ENCODE measurements at regions not wholly inside any gene's neighbourhood (a gene's known extent, or its start where the extent isn't known, plus 50 kb on each side); places are given as distances from the start of the nearest gene placed in this dataset.

DNA sequence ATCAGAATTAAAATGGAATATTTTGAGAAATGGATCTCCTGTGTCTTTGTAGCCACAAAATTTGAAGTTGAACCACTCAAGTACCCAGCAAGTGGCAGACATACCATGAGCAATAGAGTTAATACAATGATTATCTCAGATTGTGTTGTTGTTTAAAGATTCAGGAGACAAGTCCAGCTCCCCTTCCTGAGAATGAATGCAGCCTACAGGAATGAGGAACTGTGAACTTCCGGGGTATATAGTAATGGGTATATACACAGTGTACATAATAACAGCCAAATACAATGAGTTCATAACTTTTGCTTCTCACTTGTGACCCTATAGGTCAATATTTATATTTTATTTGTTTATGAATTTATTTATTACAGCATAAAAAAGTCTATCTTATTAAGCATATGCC lies 445.0 kb downstream of the SETD4 start:
- no peak overlapping the region for H3K4me3 ChIP-seq
- H3K27me3 ChIP-seq: no peaks in the 10 kb centered on the region
- WGBS, 2 donors: 62 to 84% methylated on average over 1 of the region's 1 CpG
- H3K27ac ChIP-seq: no peak overlapping the region
- H3K4me1 ChIP-seq: peaks cover 0 to 11% (median 0%) of the 10 kb centered on the region in 4 donors
- no peak for DNase-seq (ENCODE audit: low spot score in 2 of 2)
- H3K9me3 ChIP-seq: no peaks in the 10 kb centered on the region
- H3K36me3 ChIP-seq: no peaks in the 10 kb centered on the region
- TF ChIP-seq POLR2A (IDR thresholded peaks at IDR 0.05): no peak
- no peak for TF ChIP-seq EP300 (IDR thresholded peaks at IDR 0.05)
- TF ChIP-seq, protein P1, sequence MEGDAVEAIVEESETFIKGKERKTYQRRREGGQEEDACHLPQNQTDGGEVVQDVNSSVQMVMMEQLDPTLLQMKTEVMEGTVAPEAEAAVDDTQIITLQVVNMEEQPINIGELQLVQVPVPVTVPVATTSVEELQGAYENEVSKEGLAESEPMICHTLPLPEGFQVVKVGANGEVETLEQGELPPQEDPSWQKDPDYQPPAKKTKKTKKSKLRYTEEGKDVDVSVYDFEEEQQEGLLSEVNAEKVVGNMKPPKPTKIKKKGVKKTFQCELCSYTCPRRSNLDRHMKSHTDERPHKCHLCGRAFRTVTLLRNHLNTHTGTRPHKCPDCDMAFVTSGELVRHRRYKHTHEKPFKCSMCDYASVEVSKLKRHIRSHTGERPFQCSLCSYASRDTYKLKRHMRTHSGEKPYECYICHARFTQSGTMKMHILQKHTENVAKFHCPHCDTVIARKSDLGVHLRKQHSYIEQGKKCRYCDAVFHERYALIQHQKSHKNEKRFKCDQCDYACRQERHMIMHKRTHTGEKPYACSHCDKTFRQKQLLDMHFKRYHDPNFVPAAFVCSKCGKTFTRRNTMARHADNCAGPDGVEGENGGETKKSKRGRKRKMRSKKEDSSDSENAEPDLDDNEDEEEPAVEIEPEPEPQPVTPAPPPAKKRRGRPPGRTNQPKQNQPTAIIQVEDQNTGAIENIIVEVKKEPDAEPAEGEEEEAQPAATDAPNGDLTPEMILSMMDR (IDR thresholded peaks at IDR 0.05): no peak

DNA sequence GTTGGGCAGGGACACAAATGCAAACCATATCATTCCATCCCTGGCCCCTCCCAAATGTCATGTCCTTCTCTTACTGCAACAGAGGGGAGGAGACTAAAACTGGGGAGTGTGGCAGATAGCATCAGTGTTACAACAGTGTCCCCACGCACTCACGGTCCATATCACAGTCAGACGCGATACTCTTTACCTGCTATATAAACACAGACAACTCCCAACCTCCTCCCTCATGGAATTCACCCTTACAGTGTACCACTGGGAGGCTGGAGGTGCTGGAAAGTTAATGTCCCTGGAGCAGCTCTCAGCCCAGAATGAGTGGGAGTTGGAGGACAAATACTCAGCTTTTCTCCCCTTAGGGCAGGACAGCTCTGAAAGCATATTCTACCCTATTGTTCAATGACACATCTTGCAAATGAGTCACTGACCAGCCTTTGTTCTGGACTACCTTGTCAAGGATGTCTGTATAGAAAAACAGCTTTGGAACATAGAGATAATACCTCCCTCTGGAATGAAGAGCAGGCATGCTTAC lies 445.9 kb downstream of the SETD4 start:
- WGBS, 2 donors: 94 to 98% methylated on average over 4 of the region's 4 CpGs
- Histone ChIP-seq H3K4me1 (peaks cover 0 to 11% (median 0%) of the 10 kb centered on the region in 4 donors), H3K9me3 (no peaks in the 10 kb centered on the region), H3K36me3 (no peaks in the 10 kb centered on the region), H3K27ac (no peak overlapping the region), H3K4me3 (no peak overlapping the region), H3K27me3 (no peaks in the 10 kb centered on the region)
- DNase-seq (ENCODE audit: low spot score in 2 of 2): no peak
- no peak for TF ChIP-seq POLR2A (IDR thresholded peaks at IDR 0.05)
- no peak for TF ChIP-seq EP300 (IDR thresholded peaks at IDR 0.05)
- TF ChIP-seq, protein P1 (IDR thresholded peaks at IDR 0.05): no peak

DNA sequence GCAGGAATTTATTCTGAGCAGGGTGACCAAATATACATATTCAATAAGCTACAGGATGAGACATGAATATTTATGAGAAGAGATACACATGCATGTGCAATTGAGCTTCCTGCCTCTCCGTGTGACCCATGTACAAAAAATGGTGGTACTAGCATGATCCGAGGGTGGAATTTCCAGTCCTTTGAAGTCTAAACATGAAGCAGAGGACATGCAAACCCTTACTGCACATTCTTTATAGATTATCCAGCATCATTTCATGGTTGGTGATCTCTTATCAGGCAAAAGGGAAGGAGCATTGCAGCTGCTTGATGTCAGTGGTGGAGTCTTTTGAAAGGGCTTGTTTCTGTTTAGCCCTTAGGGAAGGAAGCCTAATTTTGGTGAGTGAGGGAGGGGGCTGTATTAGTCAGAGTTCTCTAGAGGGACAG lies 448.6 kb downstream of the SETD4 start:
- peaks cover 0 to 4% (median 0%) of the 10 kb centered on the region in 4 donors for H3K9me3 ChIP-seq
- no peak for DNase-seq (ENCODE audit: low spot score in 2 of 2)
- H3K4me3 ChIP-seq: no peak overlapping the region
- no peaks in the 10 kb centered on the region for H3K36me3 ChIP-seq
- H3K4me1 ChIP-seq: peaks cover 0 to 11% (median 0%) of the 10 kb centered on the region in 4 donors
- H3K27me3 ChIP-seq: no peaks in the 10 kb centered on the region
- H3K27ac ChIP-seq: no peak overlapping the region
- TF ChIP-seq EP300 (IDR thresholded peaks at IDR 0.05) (no peak), POLR2A (IDR thresholded peaks at IDR 0.05) (no peak)
- TF ChIP-seq, protein P1 (IDR thresholded peaks at IDR 0.05): no peak
- 84 to 89% methylated on average over 2 of the region's 2 CpGs for WGBS, 2 donors

- H3K27ac ChIP-seq: no peak overlapping the region
- no peak for DNase-seq (ENCODE audit: low spot score in 2 of 2)
- no peak overlapping the region for H3K4me3 ChIP-seq
- H3K4me1 ChIP-seq: no peaks in the 10 kb centered on the region
- no peaks in the 10 kb centered on the region for H3K27me3 ChIP-seq
- TF ChIP-seq EP300 (IDR thresholded peaks at IDR 0.05) (no peak), POLR2A (IDR thresholded peaks at IDR 0.05) (no peak)
- TF ChIP-seq, protein P1 (IDR thresholded peaks at IDR 0.05): no peak
- H3K9me3 ChIP-seq: peaks cover 0 to 4% (median 0%) of the 10 kb centered on the region in 4 donors
- no peaks in the 10 kb centered on the region for H3K36me3 ChIP-seq
- 78 to 93% methylated on average over 4 of the region's 4 CpGs for WGBS, 2 donors
These were observed 451.1 kb downstream of the SETD4 start for GRCh38 chr21:35609263-35609662.

DNA sequence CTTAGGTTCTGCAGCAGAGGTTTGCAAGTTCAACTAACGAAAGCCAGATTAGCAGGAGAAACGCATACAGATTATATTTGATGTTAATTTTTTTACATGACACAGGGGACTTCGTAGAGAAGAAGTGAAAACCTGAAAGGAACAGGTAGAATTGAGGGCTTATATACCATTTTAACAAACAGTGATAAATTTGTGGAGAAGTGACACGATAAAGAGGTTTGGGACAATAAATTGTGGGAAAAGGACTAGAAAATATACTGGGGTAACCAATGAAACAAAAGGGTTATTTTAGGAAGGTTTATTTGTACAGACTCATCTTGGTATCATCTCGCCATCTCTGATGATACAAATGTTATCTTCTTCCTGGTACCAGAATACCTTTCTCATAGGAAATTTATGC lies 452.9 kb downstream of the SETD4 start:
- TF ChIP-seq EP300 (IDR thresholded peaks at IDR 0.05) (no peak), POLR2A (IDR thresholded peaks at IDR 0.05) (no peak)
- TF ChIP-seq, protein P1 (IDR thresholded peaks at IDR 0.05): no peak
- Histone ChIP-seq H3K27ac (no peak overlapping the region), H3K9me3 (peaks cover 0 to 4% (median 0%) of the 10 kb centered on the region in 4 donors), H3K4me3 (no peak overlapping the region), H3K4me1 (no peaks in the 10 kb centered on the region), H3K27me3 (no peaks in the 10 kb centered on the region), H3K36me3 (no peaks in the 10 kb centered on the region)
- DNase-seq (ENCODE audit: low spot score in 2 of 2): no peak
- WGBS, 2 donors: 82 to 93% methylated on average over 5 of the region's 5 CpGs

All from tibial nerve (tissue), 4 donors.